HG03378 (cell line): ENCODE measurements at regions not wholly inside any gene's neighbourhood (a gene's known extent, or its start where the extent isn't known, plus 50 kb on each side); places are given as distances from the start of the nearest gene placed in this dataset.

ENCODE experiments used
- ATAC-seq: cut with Tn5 transposase; IDR thresholded peaks from one replicate; pipeline ENCODE4 v1.9.1; 2021; ENCODE audit warnings: mild to moderate bottlenecking, moderate library complexity; ENCODE audit not compliant: unreplicated experiment

DNA sequence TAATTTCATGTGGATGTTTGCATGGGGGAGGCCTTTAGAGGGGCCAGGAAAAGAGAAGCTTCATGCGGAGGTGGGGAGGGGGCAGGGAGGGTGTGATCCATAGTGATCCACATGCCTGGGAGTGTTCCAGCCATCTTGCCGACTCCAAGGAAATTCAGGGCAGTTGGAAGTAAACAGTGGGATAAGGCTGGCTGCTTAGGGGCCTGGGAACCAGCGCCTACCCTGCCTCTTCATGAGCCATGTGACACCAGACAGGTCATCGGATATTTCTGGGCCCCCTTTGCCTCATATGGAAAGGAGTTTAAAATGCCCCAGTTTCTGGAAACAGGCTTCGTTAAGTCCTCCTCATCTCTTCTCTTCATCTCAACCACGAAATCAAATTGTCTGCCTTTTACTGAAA, 983.2 kb downstream of the BCL11B start:
- ATAC-seq = no peak

DNA sequence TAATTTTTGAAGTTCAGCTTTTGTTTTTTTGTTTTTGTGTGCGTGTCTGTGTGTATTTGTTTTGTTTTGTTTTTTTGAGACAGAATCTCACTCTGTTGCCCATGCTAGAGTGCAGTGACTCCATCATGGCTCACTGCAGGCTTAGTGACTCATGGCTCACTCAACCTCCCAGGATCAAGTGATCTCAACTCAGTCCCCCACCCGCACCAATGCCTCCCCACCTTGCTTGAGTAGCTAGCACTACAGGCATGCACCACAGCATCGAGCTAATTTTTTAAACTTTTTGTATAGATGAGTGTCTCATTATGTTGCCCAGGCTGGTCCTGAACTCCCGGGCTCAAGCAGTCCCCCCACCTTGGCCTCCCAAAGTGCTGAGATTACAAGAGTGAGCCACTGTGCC, 981.4 kb downstream of the BCL11B start:
- ATAC-seq = no peak

DNA sequence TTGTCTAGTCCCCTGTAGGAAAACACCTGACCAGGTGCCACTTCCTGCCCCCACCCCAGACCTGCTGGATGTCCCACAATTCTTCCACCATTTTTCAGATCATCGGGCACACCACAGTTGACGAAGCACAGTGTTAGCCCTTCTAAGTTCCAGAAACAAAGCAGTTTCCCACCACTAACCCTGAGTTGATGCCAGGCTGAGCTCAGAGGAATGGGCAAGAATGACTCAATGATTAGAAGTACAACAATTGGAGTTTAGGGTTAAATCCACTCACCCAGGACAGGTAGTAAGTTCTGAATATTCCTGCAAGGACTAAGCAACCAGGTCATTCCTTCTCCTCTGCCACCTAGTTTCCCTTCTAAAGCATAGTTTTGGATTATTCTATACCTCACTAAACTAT, 979.8 kb downstream of the BCL11B start:
- no peak for ATAC-seq

- no peak for ATAC-seq
These were observed 978.4 kb downstream of the BCL11B start for GRCh38 chr14:98293576-98293975.

DNA sequence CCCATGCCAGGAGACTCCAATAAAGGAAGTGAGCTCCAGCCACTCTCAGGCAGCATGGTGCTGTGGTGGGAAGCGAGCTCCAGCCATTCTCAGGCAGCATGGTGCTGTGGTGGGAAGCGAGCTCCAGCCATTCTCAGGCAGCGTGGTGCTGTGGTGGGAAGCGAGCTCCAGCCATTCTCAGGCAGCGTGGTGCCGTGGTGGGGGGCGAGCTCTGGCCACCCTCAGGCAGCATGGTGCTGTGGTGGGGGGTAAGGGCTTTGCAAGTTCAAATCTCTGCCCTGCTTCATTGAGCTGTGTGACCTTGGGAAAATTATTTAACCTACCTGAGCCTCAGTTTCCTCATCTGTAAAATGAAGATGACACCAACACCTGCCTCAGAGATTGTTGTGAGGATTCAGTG, 975.1 kb downstream of the BCL11B start:
- ATAC-seq = no peak

DNA sequence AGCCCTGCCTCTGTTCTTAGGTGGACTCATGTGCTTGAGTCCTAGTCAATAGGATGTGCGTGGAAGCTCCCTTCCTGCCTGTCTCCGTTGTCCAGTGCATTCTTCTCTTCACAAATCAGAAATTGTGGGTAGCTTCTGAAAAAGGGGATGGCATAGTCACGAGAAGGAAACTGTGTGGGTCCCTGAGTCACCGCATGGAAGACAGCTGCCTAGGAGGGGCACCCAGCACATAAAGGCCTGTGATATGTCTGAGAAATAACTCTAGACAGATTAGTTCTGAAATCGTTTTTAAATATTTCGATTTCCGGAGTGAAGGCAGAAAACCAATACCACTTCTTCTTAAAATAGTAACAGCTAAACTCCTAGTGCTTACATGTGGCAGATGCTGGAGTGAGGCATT, 974.4 kb downstream of the BCL11B start:
- ATAC-seq = no peak

GRCh38 chr14:98298481-98299244, 973.3 kb downstream of the BCL11B start:
- no peak for ATAC-seq

DNA sequence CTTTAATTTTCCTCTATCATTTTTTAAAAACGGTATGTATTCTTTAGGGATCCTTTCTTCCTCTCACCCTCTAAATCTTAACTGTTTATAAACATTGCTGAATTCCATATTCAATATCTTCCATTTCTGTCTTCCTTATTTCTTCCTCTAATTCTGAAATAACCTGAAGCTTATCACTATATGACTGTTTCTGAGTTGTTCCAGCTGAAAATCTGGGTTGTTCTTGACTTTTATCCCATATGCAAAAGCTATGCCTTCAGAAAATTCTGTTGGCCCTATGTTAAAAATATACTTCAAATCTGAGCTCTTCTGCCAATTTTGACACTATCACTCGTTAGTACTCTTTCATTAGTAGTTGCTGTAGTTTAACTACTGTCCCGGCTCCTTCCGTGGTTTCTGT, 970.3 kb downstream of the BCL11B start:
- ATAC-seq = no peak

DNA sequence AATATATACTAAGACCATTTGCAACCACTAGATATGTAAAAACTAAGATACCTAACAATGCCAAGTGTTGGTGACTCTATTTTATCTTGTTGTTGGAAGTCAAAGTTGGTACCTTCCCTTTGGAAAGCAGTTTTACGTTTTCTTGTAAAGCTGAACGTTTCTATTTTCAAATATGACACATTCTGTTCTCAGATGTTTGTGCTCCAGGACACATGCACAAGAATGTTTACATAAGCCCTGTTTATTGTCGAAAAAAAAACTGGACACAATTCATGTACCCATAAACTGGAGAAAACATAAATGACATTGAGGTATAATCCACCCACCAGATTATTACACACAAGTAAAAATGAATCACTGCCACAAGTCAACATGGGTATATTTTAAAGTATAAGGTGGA, 967.4 kb downstream of the BCL11B start:
- ATAC-seq = no peak

GRCh38 chr14:98309591-98309990, 962.4 kb downstream of the BCL11B start:
- ATAC-seq = no peak

DNA sequence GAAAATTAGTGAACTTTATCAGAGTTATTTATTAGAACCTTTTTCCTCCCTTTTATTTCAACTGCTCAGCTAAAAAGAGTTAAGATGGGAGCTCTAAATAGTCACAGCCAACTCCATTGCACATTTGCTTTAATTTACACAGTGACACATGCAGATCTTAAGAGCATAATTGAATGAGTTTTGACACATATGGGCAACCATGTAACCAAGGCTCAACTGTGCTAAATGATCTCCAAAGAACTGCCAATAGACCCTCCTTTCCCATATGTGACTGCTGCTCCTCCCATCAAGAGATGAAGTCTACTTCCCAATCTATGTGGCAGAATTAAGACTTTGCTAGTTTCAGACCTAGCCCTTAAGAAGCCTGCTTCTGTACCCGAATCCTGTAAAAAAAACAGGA, 960.0 kb downstream of the BCL11B start:
- ATAC-seq = no peak

- ATAC-seq = no peak
These were observed 950.2 kb downstream of the BCL11B start for GRCh38 chr14:98321841-98322240.

GRCh38 chr14:98323836-98324235, 948.2 kb downstream of the BCL11B start:
- ATAC-seq = no peak

GRCh38 chr14:98325761-98326160, 946.2 kb downstream of the BCL11B start:
- no peak for ATAC-seq

DNA sequence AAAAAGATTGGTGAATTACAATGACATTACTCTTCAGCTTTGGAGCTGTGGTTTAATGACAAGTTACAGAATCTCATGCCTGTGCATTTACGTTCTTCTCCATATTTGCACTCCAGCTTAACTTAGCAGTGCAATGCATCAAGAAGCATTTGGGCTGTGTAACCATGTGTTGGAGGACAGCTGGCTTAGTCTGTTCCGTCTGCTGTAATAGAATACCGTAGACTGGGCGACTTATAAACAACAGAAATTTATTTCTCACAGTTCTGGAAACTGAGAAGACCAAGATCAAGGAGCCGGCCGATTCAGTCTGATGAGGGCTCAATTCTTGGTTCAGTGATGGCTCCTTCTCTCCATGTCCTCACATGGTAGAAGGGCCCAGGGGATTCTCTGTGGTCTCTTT, 943.5 kb downstream of the BCL11B start:
- ATAC-seq = no peak

- no peak for ATAC-seq
These were observed 937.8 kb downstream of the BCL11B start for GRCh38 chr14:98334186-98334585.

- no peak for ATAC-seq
These were observed 930.8 kb downstream of the BCL11B start for GRCh38 chr14:98341211-98341610.

DNA sequence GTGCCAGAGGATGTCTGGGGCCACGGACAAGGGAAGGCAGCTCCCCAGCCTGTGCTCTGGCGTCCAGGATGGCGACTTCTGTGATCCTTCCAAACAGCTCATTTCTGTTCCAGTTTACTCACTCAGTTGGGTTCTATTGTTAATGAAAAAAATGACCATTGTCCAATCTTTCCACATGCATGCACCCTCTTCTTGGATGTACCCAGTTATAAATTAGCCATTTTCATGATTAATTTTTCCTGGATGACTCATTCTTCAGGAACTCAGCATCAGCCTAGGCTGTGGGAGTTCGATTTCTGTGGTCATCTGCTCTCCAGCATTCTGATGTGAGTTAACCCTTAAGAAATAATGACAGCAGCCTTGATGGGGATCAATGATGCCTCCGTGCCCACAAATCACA, 926.8 kb downstream of the BCL11B start:
- no peak for ATAC-seq

DNA sequence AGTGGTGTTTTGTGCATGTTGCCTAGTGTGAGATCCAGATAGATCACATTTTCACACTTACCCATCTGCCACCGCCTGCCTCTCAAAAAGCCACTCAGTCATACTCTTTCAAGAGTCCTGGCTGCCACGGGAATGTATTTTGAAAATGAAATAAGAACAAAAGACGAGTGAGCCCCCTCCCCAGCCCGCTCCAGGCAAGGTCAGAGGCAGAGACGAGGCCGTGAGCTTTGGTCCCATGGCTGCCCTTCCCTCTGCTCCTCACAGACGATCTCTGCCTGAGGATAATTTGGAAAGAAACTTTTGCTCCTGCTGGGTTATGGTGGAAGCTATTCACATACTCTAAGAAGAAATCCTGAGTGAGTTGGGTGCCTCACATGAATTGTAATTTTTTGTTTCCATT, 924.3 kb downstream of the BCL11B start:
- ATAC-seq = no peak

DNA sequence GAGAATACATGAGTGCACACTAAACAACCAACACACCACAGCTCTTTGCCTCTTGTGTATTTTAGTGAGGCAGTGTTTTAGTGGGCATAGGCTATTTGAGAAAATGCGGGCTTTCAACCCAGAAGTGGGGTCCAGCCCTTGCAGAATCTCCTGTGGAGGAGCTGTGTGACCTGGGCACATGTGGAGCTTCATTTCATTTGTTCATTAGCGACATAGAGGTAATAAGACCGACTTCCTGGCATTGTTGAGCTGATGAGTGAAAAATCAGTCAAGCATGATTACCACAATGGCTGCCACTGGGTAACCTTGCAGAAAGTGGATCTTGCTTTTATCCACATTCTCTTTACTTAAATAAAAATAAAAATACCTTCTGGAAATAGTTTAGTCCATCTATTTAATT, 923.5 kb downstream of the BCL11B start:
- no peak for ATAC-seq

- no peak for ATAC-seq
These were observed 921.8 kb downstream of the BCL11B start for GRCh38 chr14:98350213-98350612.

DNA sequence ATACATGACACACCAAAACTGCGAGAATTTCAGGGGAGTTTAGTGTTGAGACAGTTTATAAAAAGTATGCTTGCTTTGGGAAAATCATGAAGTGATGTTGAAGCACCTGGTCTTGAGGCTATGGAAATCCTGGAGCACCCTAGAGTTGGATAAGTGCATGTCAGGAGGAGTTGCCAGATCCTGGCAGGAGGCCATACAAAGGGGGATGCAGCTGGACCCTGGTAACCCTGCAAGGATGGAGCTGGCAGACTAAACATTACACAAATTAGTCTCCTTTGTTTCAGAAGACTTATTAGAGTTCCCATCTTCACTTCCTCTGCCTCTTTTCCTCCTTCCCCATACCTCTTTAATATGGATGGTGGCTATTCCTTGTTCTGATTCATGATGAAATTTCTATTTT, 907.0 kb downstream of the BCL11B start:
- ATAC-seq = no peak

DNA sequence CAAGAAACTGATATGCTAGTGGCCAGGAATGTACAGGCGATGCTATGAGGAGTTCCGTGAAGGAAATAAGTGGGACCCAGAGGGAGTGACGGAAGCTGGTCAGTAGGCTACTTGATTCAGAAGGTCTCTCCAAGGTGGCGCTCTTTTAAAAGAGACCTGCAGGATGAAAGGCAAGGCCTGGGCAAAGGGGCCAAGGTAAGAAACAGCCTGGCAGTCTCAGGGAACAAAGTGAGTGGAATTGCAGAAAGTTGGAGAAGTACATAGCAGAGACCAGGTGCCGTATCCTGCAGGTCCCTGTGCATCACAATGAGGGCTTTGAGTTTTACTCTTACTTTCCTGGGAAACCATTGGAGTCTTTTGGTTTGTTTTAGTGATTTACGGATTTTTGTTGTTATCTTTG, 905.6 kb downstream of the BCL11B start:
- no peak for ATAC-seq
